HEK293 (cell line): ENCODE measurements at regions not wholly inside any gene's neighbourhood (a gene's known extent, or its start where the extent isn't known, plus 50 kb on each side); places are given as distances from the start of the nearest gene placed in this dataset.

Experiments used
- MEIS1 ChIP-seq: sonication (generic); formaldehyde crosslinking; IDR thresholded peaks from 2 replicates; pipeline ENCODE4 v1.8.1; 2022; ENCODE audit warnings: missing genetic modification reagents, mild to moderate bottlenecking, borderline replicate concordance
- PRDM2 ChIP-seq: fragments of 450-650 bp; formaldehyde crosslinking; IDR thresholded peaks from 2 replicates; pipeline ENCODE4 v1.5.1; 2016; ENCODE audit warnings: missing biosample characterization, missing genetic modification characterization, borderline replicate concordance
- SETDB1 ChIP-seq: IDR thresholded peaks from one replicate; pipeline ENCODE4 v1.6.1; 2017; ENCODE audit warnings: mild to moderate bottlenecking, low read length, moderate library complexity, mixed read lengths; ENCODE audit not compliant: insufficient read length
- ZSCAN30 ChIP-seq: fragments of 450-650 bp; IDR thresholded peaks from 2 replicates; pipeline ENCODE4 v1.5.1; 2018; ENCODE audit warnings: missing biosample characterization, mild to moderate bottlenecking, missing genetic modification characterization, moderate library complexity
- TF ChIP-seq, protein P1 (sequence below): fragments of 450-650 bp; formaldehyde crosslinking; IDR thresholded peaks from 2 replicates; pipeline ENCODE4 v1.5.1; 2016; ENCODE audit warnings: missing biosample characterization, missing genetic modification characterization

DNA sequence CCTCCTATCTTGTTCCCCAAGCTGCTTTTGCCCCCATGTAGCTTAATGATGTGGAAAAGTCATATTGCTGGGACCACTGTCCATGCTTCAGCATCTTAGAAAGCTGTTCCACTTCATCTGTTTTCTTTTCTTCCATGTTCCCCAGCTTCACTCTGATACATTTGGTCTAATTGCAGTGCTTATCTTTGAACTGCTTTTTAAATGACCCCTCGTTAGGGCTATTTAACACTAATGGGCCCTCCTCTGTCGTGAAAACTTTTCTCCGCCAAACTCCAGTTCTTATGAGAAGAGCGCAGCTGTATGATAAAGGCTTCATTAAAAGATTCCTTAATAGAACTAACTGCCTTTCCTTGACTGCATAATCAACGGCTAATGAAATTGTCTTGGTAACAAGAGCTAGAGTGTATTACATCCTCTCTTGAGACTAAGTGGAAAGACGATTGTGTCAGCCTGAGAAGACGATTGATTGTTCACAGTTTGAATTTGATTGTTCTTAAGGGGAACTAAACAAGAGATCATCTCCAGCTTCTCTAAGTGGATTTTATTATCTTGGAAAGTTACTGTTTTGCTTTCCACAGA lies 165.0 kb upstream of the MTNR1B start:
- TF ChIP-seq ZSCAN30 (tag by site-specific recombination) (no peak), MEIS1 (no peak), PRDM2 (tag by site-specific recombination) (no peak), SETDB1 (no peak)
- TF ChIP-seq, protein P1, sequence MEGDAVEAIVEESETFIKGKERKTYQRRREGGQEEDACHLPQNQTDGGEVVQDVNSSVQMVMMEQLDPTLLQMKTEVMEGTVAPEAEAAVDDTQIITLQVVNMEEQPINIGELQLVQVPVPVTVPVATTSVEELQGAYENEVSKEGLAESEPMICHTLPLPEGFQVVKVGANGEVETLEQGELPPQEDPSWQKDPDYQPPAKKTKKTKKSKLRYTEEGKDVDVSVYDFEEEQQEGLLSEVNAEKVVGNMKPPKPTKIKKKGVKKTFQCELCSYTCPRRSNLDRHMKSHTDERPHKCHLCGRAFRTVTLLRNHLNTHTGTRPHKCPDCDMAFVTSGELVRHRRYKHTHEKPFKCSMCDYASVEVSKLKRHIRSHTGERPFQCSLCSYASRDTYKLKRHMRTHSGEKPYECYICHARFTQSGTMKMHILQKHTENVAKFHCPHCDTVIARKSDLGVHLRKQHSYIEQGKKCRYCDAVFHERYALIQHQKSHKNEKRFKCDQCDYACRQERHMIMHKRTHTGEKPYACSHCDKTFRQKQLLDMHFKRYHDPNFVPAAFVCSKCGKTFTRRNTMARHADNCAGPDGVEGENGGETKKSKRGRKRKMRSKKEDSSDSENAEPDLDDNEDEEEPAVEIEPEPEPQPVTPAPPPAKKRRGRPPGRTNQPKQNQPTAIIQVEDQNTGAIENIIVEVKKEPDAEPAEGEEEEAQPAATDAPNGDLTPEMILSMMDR (tag by site-specific recombination) = no peak
